ENCODE measurements at regions not wholly inside any gene's neighbourhood (a gene's known extent, or its start where the extent isn't known, plus 50 kb on each side); places are given as distances from the start of the nearest gene placed in this dataset.

DNA sequence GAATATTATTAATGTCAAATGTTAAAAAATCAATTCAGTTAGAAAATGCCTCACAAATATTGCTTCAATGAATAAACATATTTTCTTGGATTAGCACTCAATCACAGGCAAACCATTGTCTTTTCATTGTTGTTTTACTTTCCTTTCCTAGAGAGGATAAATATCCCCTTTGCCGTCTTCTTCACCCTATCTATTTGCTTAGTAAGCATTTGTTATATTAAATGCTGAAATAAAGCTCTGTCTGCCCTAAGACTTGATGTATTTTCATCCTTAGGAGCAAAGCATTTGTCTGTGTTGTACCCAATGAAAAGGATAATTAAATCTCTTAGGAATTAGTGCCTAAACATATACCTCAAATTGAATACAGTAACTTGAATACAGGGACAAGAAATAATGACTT lies 1071.2 kb upstream of the GYPC start:
- TF ChIP-seq, protein P1, sequence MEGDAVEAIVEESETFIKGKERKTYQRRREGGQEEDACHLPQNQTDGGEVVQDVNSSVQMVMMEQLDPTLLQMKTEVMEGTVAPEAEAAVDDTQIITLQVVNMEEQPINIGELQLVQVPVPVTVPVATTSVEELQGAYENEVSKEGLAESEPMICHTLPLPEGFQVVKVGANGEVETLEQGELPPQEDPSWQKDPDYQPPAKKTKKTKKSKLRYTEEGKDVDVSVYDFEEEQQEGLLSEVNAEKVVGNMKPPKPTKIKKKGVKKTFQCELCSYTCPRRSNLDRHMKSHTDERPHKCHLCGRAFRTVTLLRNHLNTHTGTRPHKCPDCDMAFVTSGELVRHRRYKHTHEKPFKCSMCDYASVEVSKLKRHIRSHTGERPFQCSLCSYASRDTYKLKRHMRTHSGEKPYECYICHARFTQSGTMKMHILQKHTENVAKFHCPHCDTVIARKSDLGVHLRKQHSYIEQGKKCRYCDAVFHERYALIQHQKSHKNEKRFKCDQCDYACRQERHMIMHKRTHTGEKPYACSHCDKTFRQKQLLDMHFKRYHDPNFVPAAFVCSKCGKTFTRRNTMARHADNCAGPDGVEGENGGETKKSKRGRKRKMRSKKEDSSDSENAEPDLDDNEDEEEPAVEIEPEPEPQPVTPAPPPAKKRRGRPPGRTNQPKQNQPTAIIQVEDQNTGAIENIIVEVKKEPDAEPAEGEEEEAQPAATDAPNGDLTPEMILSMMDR (IDR thresholded peaks at IDR 0.05): no peak
- TF ChIP-seq POLR2A (IDR thresholded peaks at IDR 0.05): no peak

Measured in right lobe of liver (tissue), 4 donors.